Osteoblast (primary cell): ENCODE measurements at regions not wholly inside any gene's neighbourhood (a gene's known extent, or its start where the extent isn't known, plus 50 kb on each side); places are given as distances from the start of the nearest gene placed in this dataset.

Experiments used
- DNase-seq: peaks from one replicate; pipeline ENCODE4 v3.0.0; 2011; ENCODE audit warnings: low spot score, mixed read lengths; ENCODE audit not compliant: insufficient read length; ENCODE audit errors: missing footprints
- H2AFZ ChIP-seq: 2 replicates; pipeline ENCODE4 v1.6.0; 2011; ENCODE audit warnings: mild to moderate bottlenecking, low read length
- H3K27ac ChIP-seq: 2 replicates; pipeline ENCODE4 v1.5.1; 2011; ENCODE audit warnings: mild to moderate bottlenecking, low read depth, low read length, moderate library complexity
- H3K27me3 ChIP-seq: 2 replicates; pipeline ENCODE4 v1.6.0; 2012; ENCODE audit warnings: mild to moderate bottlenecking, control low read depth, inconsistent platforms, low read length, moderate library complexity; ENCODE audit not compliant: insufficient read depth
- H3K36me3 ChIP-seq: 2 replicates; pipeline ENCODE4 v1.5.1; 2011; ENCODE audit warnings: mild to moderate bottlenecking, low read length, control low read depth, moderate library complexity; ENCODE audit not compliant: insufficient read depth
- H3K4me1 ChIP-seq: 2 replicates; pipeline ENCODE4 v1.5.1; 2011; ENCODE audit warnings: mild to moderate bottlenecking, low read length, control low read depth, moderate library complexity; ENCODE audit not compliant: insufficient read depth
- H3K4me2 ChIP-seq: 2 replicates; pipeline ENCODE4 v1.6.0; 2011; ENCODE audit warnings: mild to moderate bottlenecking, low read length; ENCODE audit not compliant: insufficient read depth
- H3K4me3 ChIP-seq: fragments of 200-600 bp; sonication (generic); 3 replicates; pipeline ENCODE4 v1.5.1; 2012; ENCODE audit warnings: mild to moderate bottlenecking, low read length, inconsistent platforms; ENCODE audit not compliant: insufficient read depth
- H3K79me2 ChIP-seq: 2 replicates; pipeline ENCODE4 v1.6.0; 2012; ENCODE audit warnings: mild to moderate bottlenecking, low read length, control low read depth, inconsistent platforms; ENCODE audit not compliant: insufficient read depth
- H3K9me3 ChIP-seq: 2 replicates; pipeline ENCODE4 v1.5.1; 2011; ENCODE audit warnings: low read depth, low read length, control low read depth
- H4K20me1 ChIP-seq: 2 replicates; pipeline ENCODE4 v1.6.0; 2012; ENCODE audit warnings: mild to moderate bottlenecking, low read length, control low read depth; ENCODE audit not compliant: insufficient read depth
- CTCF ChIP-seq: IDR thresholded peaks from 2 replicates; pipeline ENCODE4 v1.5.1; 2011; ENCODE audit warnings: mild to moderate bottlenecking, low read depth, low read length, moderate library complexity; ENCODE audit errors: extremely low read depth

- no peak overlapping the region for H3K4me3 ChIP-seq
- H3K4me1 ChIP-seq, result no peaks in the 10 kb centered on the region
- no peak for TF ChIP-seq CTCF
- no peak overlapping the region for H3K27ac ChIP-seq
- no peaks in the 10 kb centered on the region for H3K9me3 ChIP-seq
- H4K20me1 ChIP-seq, result no peaks in the 10 kb centered on the region
- H2AFZ ChIP-seq, result no peak overlapping the region
- no peak overlapping the region for H3K4me2 ChIP-seq
- no peaks in the 10 kb centered on the region for H3K79me2 ChIP-seq
- no peaks in the 10 kb centered on the region for H3K27me3 ChIP-seq
- no peaks in the 10 kb centered on the region for H3K36me3 ChIP-seq
- no peak for DNase-seq
These were observed 266.0 kb upstream of the ARRDC4 start for GRCh38 chr15:97694456-97694855.

- Histone ChIP-seq H3K79me2 (no peaks in the 10 kb centered on the region), H3K4me1 (no peaks in the 10 kb centered on the region), H3K4me3 (no peak overlapping the region), H2AFZ (no peak overlapping the region), H4K20me1 (no peaks in the 10 kb centered on the region), H3K9me3 (no peaks in the 10 kb centered on the region), H3K4me2 (no peak overlapping the region), H3K27me3 (no peaks in the 10 kb centered on the region), H3K36me3 (no peaks in the 10 kb centered on the region), H3K27ac (no peak overlapping the region)
- DNase-seq, result no peak
- no peak for TF ChIP-seq CTCF
These were observed 257.1 kb upstream of the ARRDC4 start for GRCh38 chr15:97703400-97703799.

- H3K4me2 ChIP-seq, result no peak overlapping the region
- TF ChIP-seq CTCF, result no peak
- H3K27me3 ChIP-seq, result no peaks in the 10 kb centered on the region
- H4K20me1 ChIP-seq, result no peaks in the 10 kb centered on the region
- no peak overlapping the region for H3K27ac ChIP-seq
- no peaks in the 10 kb centered on the region for H3K9me3 ChIP-seq
- H3K79me2 ChIP-seq, result no peaks in the 10 kb centered on the region
- DNase-seq, result no peak
- H3K4me1 ChIP-seq, result no peaks in the 10 kb centered on the region
- H3K36me3 ChIP-seq, result no peaks in the 10 kb centered on the region
- H2AFZ ChIP-seq, result no peak overlapping the region
- H3K4me3 ChIP-seq, result no peak overlapping the region
These were observed 254.4 kb upstream of the ARRDC4 start for GRCh38 chr15:97706059-97706458.

GRCh38 chr15:97708252-97708651 is 252.3 kb upstream of the ARRDC4 start:
- no peak for TF ChIP-seq CTCF
- Histone ChIP-seq H3K9me3 (peaks cover 2% of the 10 kb centered on the region), H3K27ac (no peak overlapping the region)

More at GRCh38 chr15:97708252-97708651, 252.3 kb upstream of the ARRDC4 start:
- Histone ChIP-seq H3K79me2 (no peaks in the 10 kb centered on the region), H2AFZ (no peak overlapping the region), H3K4me2 (no peak overlapping the region), H3K4me3 (no peak overlapping the region), H3K36me3 (no peaks in the 10 kb centered on the region), H3K27me3 (no peaks in the 10 kb centered on the region), H4K20me1 (no peaks in the 10 kb centered on the region), H3K4me1 (no peaks in the 10 kb centered on the region)
- no peak for DNase-seq
